Thyroid gland (tissue), 4 donors: ENCODE measurements at regions not wholly inside any gene's neighbourhood (a gene's known extent, or its start where the extent isn't known, plus 50 kb on each side); places are given as distances from the start of the nearest gene placed in this dataset.

ENCODE experiments used
- POLR2A ChIP-seq, 2 donors: fragments of 450-650 bp; IDR thresholded peaks; one replicate each; pipeline ENCODE4 v1.6.1; 2017; ENCODE audit warnings: antibody characterized with exemption in 2 of 2, mild to moderate bottlenecking in 2 of 2, moderate library complexity in 1 of 2
- TF ChIP-seq, protein P1 (sequence below), 6 experiments: fragments of 200-600 bp in 3 of 6; fragments of 450-650 bp in 3 of 6; sonication (generic) in 3 of 6; IDR thresholded peaks; one replicate each; pipeline ENCODE4 v1.5.1; 2016 to 2019; ENCODE audit warnings: antibody characterized with exemption in 6 of 6, mild to moderate bottlenecking in 2 of 6, inconsistent platforms in 1 of 6, moderate library complexity in 1 of 6

DNA sequence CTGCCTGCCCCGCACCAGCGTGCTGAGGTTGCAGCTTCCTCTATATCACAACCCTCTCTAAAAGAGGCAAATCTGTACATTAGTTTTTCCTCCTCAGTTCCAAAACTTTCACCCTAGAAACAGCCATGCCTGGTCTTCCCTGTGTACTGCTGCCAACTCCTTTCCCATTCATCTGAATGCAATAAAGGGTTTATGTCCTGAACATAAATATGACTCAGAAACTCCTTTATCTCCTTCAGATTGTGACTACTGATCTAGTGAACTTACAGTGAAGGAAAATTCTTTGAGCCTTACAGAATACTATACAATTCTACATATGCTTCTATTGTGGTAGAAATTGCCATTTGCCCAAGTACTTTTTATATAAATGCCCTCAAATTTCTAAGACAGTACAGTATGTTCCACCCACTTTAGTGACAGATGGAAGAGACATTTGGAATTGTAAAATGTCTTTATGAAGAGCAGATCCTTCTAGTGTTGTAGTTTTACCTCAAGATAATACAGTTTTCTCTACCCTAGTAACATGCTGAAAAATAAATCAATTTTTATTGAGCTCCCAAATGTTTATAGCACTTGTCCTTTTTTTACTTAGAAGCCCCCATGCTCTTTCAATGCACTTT, 345.1 kb upstream of the SNX7 start:
- TF ChIP-seq, protein P1, sequence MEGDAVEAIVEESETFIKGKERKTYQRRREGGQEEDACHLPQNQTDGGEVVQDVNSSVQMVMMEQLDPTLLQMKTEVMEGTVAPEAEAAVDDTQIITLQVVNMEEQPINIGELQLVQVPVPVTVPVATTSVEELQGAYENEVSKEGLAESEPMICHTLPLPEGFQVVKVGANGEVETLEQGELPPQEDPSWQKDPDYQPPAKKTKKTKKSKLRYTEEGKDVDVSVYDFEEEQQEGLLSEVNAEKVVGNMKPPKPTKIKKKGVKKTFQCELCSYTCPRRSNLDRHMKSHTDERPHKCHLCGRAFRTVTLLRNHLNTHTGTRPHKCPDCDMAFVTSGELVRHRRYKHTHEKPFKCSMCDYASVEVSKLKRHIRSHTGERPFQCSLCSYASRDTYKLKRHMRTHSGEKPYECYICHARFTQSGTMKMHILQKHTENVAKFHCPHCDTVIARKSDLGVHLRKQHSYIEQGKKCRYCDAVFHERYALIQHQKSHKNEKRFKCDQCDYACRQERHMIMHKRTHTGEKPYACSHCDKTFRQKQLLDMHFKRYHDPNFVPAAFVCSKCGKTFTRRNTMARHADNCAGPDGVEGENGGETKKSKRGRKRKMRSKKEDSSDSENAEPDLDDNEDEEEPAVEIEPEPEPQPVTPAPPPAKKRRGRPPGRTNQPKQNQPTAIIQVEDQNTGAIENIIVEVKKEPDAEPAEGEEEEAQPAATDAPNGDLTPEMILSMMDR (IDR thresholded peaks at IDR 0.05) = no peak
- no peak for TF ChIP-seq POLR2A (IDR thresholded peaks at IDR 0.05)
